ENCODE measurements at regions not wholly inside any gene's neighbourhood (a gene's known extent, or its start where the extent isn't known, plus 50 kb on each side); places are given as distances from the start of the nearest gene placed in this dataset.
"Not testable (repeated sequence)": the region's sequence is repeated elsewhere in the genome, so short reads cannot be mapped to it uniquely, and the experiment has no call there.

- not testable (repeated sequence) for DNase-seq
Observed at GRCh38 chrX:149420566-149420965, 84.5 kb downstream of the IDS start.

GRCh38 chrX:149398027-149398426 is 107.1 kb downstream of the IDS start:
- DNase-seq: no peak

GRCh38 chrX:149392921-149393320 is 112.2 kb downstream of the IDS start:
- DNase-seq: no peak

- DNase-seq: no peak
Observed at GRCh38 chrX:149383852-149384251, 121.3 kb downstream of the IDS start.

- DNase-seq: no peak
Observed at GRCh38 chrX:149374751-149375150, 130.4 kb downstream of the IDS start.

GRCh38 chrX:149372866-149373265 is 132.2 kb downstream of the IDS start:
- DNase-seq: no peak

- no peak for DNase-seq
Observed at GRCh38 chrX:149371986-149372385, 133.1 kb downstream of the IDS start.

- DNase-seq: no peak
Observed at GRCh38 chrX:149370097-149370496, 135.0 kb downstream of the IDS start.

- no peak for DNase-seq
Observed at GRCh38 chrX:149365552-149365951, 139.6 kb downstream of the IDS start.

GRCh38 chrX:149365061-149365460 is 140.0 kb downstream of the IDS start:
- no peak for DNase-seq

GRCh38 chrX:149363965-149364364 is 141.1 kb downstream of the IDS start:
- DNase-seq: no peak

GRCh38 chrX:149346306-149346705 is 158.8 kb downstream of the IDS start:
- no peak for DNase-seq

GRCh38 chrX:149322316-149322715 is 182.8 kb downstream of the IDS start:
- DNase-seq: no peak

- DNase-seq: peak; percentile 29
Observed at GRCh38 chrX:149313871-149314371, 191.2 kb downstream of the IDS start.

- no peak for DNase-seq
Observed at GRCh38 chrX:149312988-149313387, 192.1 kb downstream of the IDS start.

GRCh38 chrX:149312097-149312496 is 193.0 kb downstream of the IDS start:
- DNase-seq: no peak

GRCh38 chrX:149302705-149303104 is 202.4 kb downstream of the IDS start:
- DNase-seq: no peak

GRCh38 chrX:149298111-149298510 is 207.0 kb downstream of the IDS start:
- no peak for DNase-seq

- DNase-seq: no peak
Observed at GRCh38 chrX:149296092-149296491, 209.0 kb downstream of the IDS start.

GRCh38 chrX:149286940-149287349 is 218.2 kb downstream of the IDS start:
- DNase-seq: peak; percentile 31

GRCh38 chrX:149284616-149285015 is 220.5 kb downstream of the IDS start:
- DNase-seq: no peak

- no peak for DNase-seq
Observed at GRCh38 chrX:149283853-149284252, 221.3 kb downstream of the IDS start.

- DNase-seq: no peak
Observed at GRCh38 chrX:149282909-149283308, 222.2 kb downstream of the IDS start.

- no peak for DNase-seq
Observed at GRCh38 chrX:149280011-149280410, 225.1 kb downstream of the IDS start.

GRCh38 chrX:149275836-149276235 is 229.3 kb downstream of the IDS start:
- no peak for DNase-seq

Measured in hindlimb muscle (tissue), 1 donor.